Occipital lobe (tissue), 1 donor: ENCODE measurements at regions not wholly inside any gene's neighbourhood (a gene's known extent, or its start where the extent isn't known, plus 50 kb on each side); places are given as distances from the start of the nearest gene placed in this dataset.

Source experiments
- DNase-seq: peaks from one replicate; lab custom pipeline; 2025; lab: John Stamatoyannopoulos, UW

GRCh38 chr3:147846854-147847478 lies 437.8 kb downstream of the ZIC1 start:
- DNase-seq, result no peak

- no peak for DNase-seq
Observed at GRCh38 chr3:147851062-147851461, 441.9 kb downstream of the ZIC1 start.

GRCh38 chr3:147854542-147854941 lies 445.4 kb downstream of the ZIC1 start:
- no peak for DNase-seq

- no peak for DNase-seq
Observed at GRCh38 chr3:147864754-147865354, 455.7 kb downstream of the ZIC1 start.

GRCh38 chr3:147866561-147866960 lies 457.4 kb downstream of the ZIC1 start:
- DNase-seq, result no peak

GRCh38 chr3:147872568-147872967 lies 463.4 kb downstream of the ZIC1 start:
- DNase-seq, result no peak

- DNase-seq, result no peak
Observed at GRCh38 chr3:147875498-147875897, 466.3 kb downstream of the ZIC1 start.

GRCh38 chr3:147881933-147882332 lies 472.8 kb downstream of the ZIC1 start:
- no peak for DNase-seq

GRCh38 chr3:147886879-147887278 lies 477.7 kb downstream of the ZIC1 start:
- DNase-seq, result no peak

- no peak for DNase-seq
Observed at GRCh38 chr3:147887797-147888196, 478.6 kb downstream of the ZIC1 start.

GRCh38 chr3:147890114-147890513 lies 480.9 kb downstream of the ZIC1 start:
- no peak for DNase-seq

- no peak for DNase-seq
Observed at GRCh38 chr3:147895509-147895908, 486.3 kb downstream of the ZIC1 start.

- DNase-seq, result no peak
Observed at GRCh38 chr3:147900851-147901250, 491.7 kb downstream of the ZIC1 start.

- no peak for DNase-seq
Observed at GRCh38 chr3:147903026-147903425, 493.9 kb downstream of the ZIC1 start.

GRCh38 chr3:147904421-147904820 lies 495.3 kb downstream of the ZIC1 start:
- DNase-seq, result no peak

- DNase-seq, result no peak
Observed at GRCh38 chr3:147906285-147906684, 497.1 kb downstream of the ZIC1 start.

GRCh38 chr3:147914532-147914931 lies 505.4 kb downstream of the ZIC1 start:
- DNase-seq, result no peak

- DNase-seq, result no peak
Observed at GRCh38 chr3:147915057-147915456, 505.9 kb downstream of the ZIC1 start.

- no peak for DNase-seq
Observed at GRCh38 chr3:147919496-147919895, 510.3 kb downstream of the ZIC1 start.

- DNase-seq, result no peak
Observed at GRCh38 chr3:147921051-147921450, 511.9 kb downstream of the ZIC1 start.

- no peak for DNase-seq
Observed at GRCh38 chr3:147924755-147925154, 515.6 kb downstream of the ZIC1 start.

GRCh38 chr3:147925272-147925671 lies 516.1 kb downstream of the ZIC1 start:
- DNase-seq, result no peak

GRCh38 chr3:147930232-147930807 lies 521.2 kb downstream of the ZIC1 start:
- no peak for DNase-seq
